PC-3 (cell line): ENCODE measurements at regions not wholly inside any gene's neighbourhood (a gene's known extent, or its start where the extent isn't known, plus 50 kb on each side); places are given as distances from the start of the nearest gene placed in this dataset.

ENCODE experiments used
- EZH2 ChIP-seq: fragments of 300-600 bp; sonication (generic); IDR thresholded peaks from one replicate; pipeline ENCODE4 v1.6.1; 2017; ENCODE audit warnings: antibody characterized with exemption, mild to moderate bottlenecking, low read length; ENCODE audit not compliant: unreplicated experiment
- EZH2phosphoT487 ChIP-seq: fragments of 300-600 bp; sonication (generic); IDR thresholded peaks from 2 replicates; pipeline ENCODE4 v1.6.1; 2018; ENCODE audit warnings: mild to moderate bottlenecking, antibody characterized with exemption, low read length, borderline replicate concordance
- TF ChIP-seq, protein P1 (sequence below): fragments of 300-600 bp; sonication (generic); conservative IDR thresholded peaks from 2 replicates; pipeline ENCODE4 v1.5.1; 2017; ENCODE audit warnings: antibody characterized with exemption, low read depth, mild to moderate bottlenecking, low read length

DNA sequence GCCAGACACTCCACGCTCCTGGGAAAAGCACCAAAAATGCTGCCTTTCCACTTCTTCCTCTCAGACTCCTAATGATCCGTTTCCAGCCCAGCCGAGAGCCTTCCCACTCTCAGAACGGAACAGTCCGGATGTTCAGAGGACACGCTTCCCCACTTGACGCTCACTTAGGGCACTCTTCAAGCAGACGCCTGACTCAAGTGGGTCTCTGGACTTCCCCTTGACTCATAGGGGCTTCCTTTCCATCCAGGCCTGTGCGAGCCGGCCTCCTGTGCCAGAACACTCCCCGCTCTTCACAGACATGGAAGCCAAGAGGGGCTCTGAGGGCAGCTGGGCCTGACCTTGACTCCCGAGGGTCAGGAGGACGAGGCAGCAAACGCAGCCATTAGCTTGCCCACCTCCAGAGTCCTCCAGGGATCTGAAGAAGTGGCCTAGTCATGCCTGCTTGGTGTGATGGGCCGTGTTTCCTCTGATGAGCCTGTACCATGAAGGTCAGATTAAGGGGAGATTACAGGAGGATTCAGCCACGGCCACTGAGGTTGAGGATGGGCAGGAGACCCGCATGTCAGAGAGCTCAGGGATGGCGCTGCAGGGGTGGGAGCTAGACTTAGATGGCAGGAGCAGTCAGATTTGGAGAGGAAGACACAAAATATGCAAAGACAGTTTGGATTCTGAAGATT, 114.7 kb upstream of the TLE3 start:
- TF ChIP-seq, protein P1, sequence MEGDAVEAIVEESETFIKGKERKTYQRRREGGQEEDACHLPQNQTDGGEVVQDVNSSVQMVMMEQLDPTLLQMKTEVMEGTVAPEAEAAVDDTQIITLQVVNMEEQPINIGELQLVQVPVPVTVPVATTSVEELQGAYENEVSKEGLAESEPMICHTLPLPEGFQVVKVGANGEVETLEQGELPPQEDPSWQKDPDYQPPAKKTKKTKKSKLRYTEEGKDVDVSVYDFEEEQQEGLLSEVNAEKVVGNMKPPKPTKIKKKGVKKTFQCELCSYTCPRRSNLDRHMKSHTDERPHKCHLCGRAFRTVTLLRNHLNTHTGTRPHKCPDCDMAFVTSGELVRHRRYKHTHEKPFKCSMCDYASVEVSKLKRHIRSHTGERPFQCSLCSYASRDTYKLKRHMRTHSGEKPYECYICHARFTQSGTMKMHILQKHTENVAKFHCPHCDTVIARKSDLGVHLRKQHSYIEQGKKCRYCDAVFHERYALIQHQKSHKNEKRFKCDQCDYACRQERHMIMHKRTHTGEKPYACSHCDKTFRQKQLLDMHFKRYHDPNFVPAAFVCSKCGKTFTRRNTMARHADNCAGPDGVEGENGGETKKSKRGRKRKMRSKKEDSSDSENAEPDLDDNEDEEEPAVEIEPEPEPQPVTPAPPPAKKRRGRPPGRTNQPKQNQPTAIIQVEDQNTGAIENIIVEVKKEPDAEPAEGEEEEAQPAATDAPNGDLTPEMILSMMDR = no peak
- TF ChIP-seq EZH2phosphoT487 (no peak), EZH2 (no peak)
